ENCODE measurements at regions not wholly inside any gene's neighbourhood (a gene's known extent, or its start where the extent isn't known, plus 50 kb on each side); places are given as distances from the start of the nearest gene placed in this dataset.

DNA sequence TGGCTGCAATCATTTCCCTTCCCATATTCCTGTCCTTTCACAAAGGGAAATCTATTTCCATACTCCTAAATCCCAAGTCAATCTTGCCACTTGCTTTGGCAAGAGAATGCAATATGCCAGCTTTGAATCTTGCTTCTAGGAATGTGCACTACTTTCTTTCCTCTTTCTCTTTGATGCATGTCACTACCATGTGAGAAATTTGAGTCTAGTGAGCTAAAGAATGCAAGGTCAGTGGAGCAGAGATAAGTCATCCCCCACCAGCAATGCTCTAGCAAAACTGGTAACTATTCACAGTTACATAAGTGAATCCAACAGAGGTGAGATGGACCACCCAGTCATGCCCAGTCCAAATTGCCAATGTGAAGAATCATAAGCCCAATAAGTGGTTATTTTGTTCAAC is 910.4 kb downstream of the RAB28 start:
- TF ChIP-seq POLR2AphosphoS2 (conservative IDR thresholded peaks at IDR 0.05; ENCODE audit: low read length) (no peak), CHD4 (IDR thresholded peaks at IDR 0.05; ENCODE audit: borderline replicate concordance) (no peak), EP300 (IDR thresholded peaks at IDR 0.05) (no peak), ZFP36 (IDR thresholded peaks at IDR 0.05; ENCODE audit: borderline replicate concordance, partially characterized antibody) (no peak), RAD21 (conservative IDR thresholded peaks at IDR 0.05 in 1 of 2, IDR thresholded peaks at IDR 0.05 in 1 of 2) (no peak), POLR2A (IDR thresholded peaks at IDR 0.05; ENCODE audit: low read length) (no peak), CHD2 (IDR thresholded peaks at IDR 0.05; ENCODE audit: low read length, partially characterized antibody) (no peak), RCOR1 (IDR thresholded peaks at IDR 0.05; ENCODE audit: low read depth, low read length) (no peak), TP53 (CRISPR knock-in tag; IDR thresholded peaks at IDR 0.05) (no peak)
- TF ChIP-seq, protein P1, sequence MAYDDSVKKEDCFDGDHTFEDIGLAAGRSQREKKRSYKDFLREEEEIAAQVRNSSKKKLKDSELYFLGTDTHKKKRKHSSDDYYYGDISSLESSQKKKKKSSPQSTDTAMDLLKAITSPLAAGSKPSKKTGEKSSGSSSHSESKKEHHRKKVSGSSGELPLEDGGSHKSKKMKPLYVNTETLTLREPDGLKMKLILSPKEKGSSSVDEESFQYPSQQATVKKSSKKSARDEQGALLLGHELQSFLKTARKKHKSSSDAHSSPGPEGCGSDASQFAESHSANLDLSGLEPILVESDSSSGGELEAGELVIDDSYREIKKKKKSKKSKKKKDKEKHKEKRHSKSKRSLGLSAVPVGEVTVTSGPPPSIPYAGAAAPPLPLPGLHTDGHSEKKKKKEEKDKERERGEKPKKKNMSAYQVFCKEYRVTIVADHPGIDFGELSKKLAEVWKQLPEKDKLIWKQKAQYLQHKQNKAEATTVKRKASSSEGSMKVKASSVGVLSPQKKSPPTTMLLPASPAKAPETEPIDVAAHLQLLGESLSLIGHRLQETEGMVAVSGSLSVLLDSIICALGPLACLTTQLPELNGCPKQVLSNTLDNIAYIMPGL (CRISPR knock-in tag; IDR thresholded peaks at IDR 0.05; ENCODE audit: borderline replicate concordance): no peak
- TF ChIP-seq, protein P2, sequence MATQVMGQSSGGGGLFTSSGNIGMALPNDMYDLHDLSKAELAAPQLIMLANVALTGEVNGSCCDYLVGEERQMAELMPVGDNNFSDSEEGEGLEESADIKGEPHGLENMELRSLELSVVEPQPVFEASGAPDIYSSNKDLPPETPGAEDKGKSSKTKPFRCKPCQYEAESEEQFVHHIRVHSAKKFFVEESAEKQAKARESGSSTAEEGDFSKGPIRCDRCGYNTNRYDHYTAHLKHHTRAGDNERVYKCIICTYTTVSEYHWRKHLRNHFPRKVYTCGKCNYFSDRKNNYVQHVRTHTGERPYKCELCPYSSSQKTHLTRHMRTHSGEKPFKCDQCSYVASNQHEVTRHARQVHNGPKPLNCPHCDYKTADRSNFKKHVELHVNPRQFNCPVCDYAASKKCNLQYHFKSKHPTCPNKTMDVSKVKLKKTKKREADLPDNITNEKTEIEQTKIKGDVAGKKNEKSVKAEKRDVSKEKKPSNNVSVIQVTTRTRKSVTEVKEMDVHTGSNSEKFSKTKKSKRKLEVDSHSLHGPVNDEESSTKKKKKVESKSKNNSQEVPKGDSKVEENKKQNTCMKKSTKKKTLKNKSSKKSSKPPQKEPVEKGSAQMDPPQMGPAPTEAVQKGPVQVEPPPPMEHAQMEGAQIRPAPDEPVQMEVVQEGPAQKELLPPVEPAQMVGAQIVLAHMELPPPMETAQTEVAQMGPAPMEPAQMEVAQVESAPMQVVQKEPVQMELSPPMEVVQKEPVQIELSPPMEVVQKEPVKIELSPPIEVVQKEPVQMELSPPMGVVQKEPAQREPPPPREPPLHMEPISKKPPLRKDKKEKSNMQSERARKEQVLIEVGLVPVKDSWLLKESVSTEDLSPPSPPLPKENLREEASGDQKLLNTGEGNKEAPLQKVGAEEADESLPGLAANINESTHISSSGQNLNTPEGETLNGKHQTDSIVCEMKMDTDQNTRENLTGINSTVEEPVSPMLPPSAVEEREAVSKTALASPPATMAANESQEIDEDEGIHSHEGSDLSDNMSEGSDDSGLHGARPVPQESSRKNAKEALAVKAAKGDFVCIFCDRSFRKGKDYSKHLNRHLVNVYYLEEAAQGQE (IDR thresholded peaks at IDR 0.05): no peak
- TF ChIP-seq, protein P3, sequence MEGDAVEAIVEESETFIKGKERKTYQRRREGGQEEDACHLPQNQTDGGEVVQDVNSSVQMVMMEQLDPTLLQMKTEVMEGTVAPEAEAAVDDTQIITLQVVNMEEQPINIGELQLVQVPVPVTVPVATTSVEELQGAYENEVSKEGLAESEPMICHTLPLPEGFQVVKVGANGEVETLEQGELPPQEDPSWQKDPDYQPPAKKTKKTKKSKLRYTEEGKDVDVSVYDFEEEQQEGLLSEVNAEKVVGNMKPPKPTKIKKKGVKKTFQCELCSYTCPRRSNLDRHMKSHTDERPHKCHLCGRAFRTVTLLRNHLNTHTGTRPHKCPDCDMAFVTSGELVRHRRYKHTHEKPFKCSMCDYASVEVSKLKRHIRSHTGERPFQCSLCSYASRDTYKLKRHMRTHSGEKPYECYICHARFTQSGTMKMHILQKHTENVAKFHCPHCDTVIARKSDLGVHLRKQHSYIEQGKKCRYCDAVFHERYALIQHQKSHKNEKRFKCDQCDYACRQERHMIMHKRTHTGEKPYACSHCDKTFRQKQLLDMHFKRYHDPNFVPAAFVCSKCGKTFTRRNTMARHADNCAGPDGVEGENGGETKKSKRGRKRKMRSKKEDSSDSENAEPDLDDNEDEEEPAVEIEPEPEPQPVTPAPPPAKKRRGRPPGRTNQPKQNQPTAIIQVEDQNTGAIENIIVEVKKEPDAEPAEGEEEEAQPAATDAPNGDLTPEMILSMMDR (IDR thresholded peaks at IDR 0.05): no peak
